Fibroblast of skin of left quadriceps (primary cell): ENCODE measurements at regions not wholly inside any gene's neighbourhood (a gene's known extent, or its start where the extent isn't known, plus 50 kb on each side); places are given as distances from the start of the nearest gene placed in this dataset.

Experiments used
- DNase-seq, 2 experiments: peaks; one replicate each; pipeline ENCODE4 v3.0.0-alpha.2; 2013; ENCODE audit warnings: low read depth in 2 of 2

GRCh38 chr2:64283641-64284361 lies 139.6 kb upstream of the PELI1 start:
- peak; percentile 73 to 75 for DNase-seq

GRCh38 chr2:64284751-64285150 lies 140.5 kb upstream of the PELI1 start:
- DNase-seq: no peak

GRCh38 chr2:64287202-64287740 lies 143.1 kb upstream of the PELI1 start:
- DNase-seq: no peak

- DNase-seq: peak; percentile 91 to 92
Observed at GRCh38 chr2:64288321-64289193, 144.3 kb upstream of the PELI1 start.

- DNase-seq: peak in 1 of 2 experiments; percentile 48
Observed at GRCh38 chr2:64289251-64289650, 145.0 kb upstream of the PELI1 start.

GRCh38 chr2:64289737-64290136 lies 145.5 kb upstream of the PELI1 start:
- no peak for DNase-seq

- no peak for DNase-seq
Observed at GRCh38 chr2:64291181-64291580, 147.0 kb upstream of the PELI1 start.

- DNase-seq: no peak
Observed at GRCh38 chr2:64295326-64296139, 151.3 kb upstream of the PELI1 start.

GRCh38 chr2:64296140-64296480 lies 151.9 kb upstream of the PELI1 start:
- DNase-seq: no peak

GRCh38 chr2:64296695-64297346 lies 152.6 kb upstream of the PELI1 start:
- DNase-seq: no peak

GRCh38 chr2:64298161-64298560 lies 153.9 kb upstream of the PELI1 start:
- no peak for DNase-seq

GRCh38 chr2:64300066-64300465 lies 153.9 kb upstream of the LGALSL start:
- no peak for DNase-seq

- no peak for DNase-seq
Observed at GRCh38 chr2:64303250-64303649, 150.7 kb upstream of the LGALSL start.

- no peak for DNase-seq
Observed at GRCh38 chr2:64307421-64307820, 146.5 kb upstream of the LGALSL start.

GRCh38 chr2:64311191-64311910 lies 142.6 kb upstream of the LGALSL start:
- DNase-seq: no peak

GRCh38 chr2:64311948-64312621 lies 141.9 kb upstream of the LGALSL start:
- DNase-seq: peak; percentile 74 to 76

GRCh38 chr2:64312622-64313397 lies 141.2 kb upstream of the LGALSL start:
- no peak for DNase-seq

- DNase-seq: no peak
Observed at GRCh38 chr2:64313398-64313723, 140.6 kb upstream of the LGALSL start.

GRCh38 chr2:64315291-64315960 lies 138.5 kb upstream of the LGALSL start:
- DNase-seq: no peak
